ENCODE measurements at regions not wholly inside any gene's neighbourhood (a gene's known extent, or its start where the extent isn't known, plus 50 kb on each side); places are given as distances from the start of the nearest gene placed in this dataset.

DNA sequence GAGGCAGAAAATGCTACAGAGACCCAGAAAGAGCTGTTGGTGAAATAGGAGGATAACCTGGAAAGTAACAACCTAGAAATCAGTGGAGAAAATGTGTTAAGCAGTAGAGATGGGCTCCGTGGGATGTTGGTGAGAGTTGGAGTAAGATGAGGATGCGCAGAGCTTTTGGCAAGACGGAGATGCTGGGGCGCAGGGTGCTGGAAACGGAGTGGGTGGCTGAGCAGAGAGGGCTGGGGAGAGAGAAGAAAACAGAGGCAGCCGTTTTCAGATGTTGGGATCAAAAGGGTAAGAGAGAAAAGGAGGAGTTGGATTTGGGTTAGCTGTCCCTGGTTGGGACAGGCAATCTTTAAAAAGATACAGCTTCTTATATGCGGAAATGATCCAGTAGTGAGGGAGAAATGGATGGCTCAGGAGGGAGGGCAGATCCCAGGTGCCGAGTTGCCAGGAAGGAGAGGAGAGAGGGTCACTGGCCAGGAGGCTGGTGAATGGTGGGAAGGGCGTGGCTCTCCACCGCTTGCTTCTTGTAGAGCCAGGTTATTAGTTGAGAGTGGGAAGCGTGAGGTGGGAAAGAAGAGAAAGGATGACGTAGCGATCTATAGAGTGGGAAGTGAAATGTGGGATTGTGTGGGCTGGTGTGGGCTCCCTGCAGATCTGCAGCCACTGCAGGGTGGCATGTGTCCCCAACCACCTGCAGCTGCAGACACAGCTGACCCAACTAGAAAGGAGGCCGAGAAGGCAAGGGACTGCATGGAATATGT is 182.2 kb upstream of the SVIL start:
- H3K9ac ChIP-seq (ENCODE audit: insufficient read depth, low read depth, low read length) = no peak overlapping the region
- no TSS peak for BruUV-seq (replicated peaks)
- no peak overlapping the region for H2AFZ ChIP-seq (ENCODE audit: low read length)
- H3K4me2 ChIP-seq (ENCODE audit: low read depth, low read length) = no peak overlapping the region
- no peak for FAIRE-seq
- ChIA-PET CTCF (ENCODE audit: low intra/inter-chr PET ratio, low total read pairs) (no interaction called here), POLR2A (no interaction called here)
- H3K36me3 ChIP-seq (replicated peaks in 1 of 2; ENCODE audit: control insufficient read depth in 1 of 2, insufficient read depth in 2 of 2, low read length in 2 of 2) = no peaks in the 10 kb centered on the region
- H3K27ac ChIP-seq (ENCODE audit: extremely low read length, insufficient read depth, low read length) = no peak overlapping the region
- H3K9me3 ChIP-seq (ENCODE audit: low read length) = no peaks in the 10 kb centered on the region
- DNase-seq (ENCODE audit: low spot score) = no peak
- no peaks in the 10 kb centered on the region for H4K20me1 ChIP-seq (ENCODE audit: insufficient read depth, low read length)
- no peak for ATAC-seq
- in situ Hi-C loops (cut with HindIII; ENCODE audit: extremely low pct_ligation_motif_present, low pct_unique_long_range_greater_than_20kb) (no loop called here), intact Hi-C loops (cut with micrococcal nuclease; ENCODE audit: unreplicated experiment) (no loop called here)
- 47% methylated on average over 14 of the region's 14 CpGs for WGBS (ENCODE audit: low lambda C conversion rate)
- no peaks in the 10 kb centered on the region; a peak in 2 of 5 replicates for H3K27me3 ChIP-seq (ENCODE audit: control insufficient read depth in 1 of 2, insufficient read depth in 2 of 2, low read length in 2 of 2)
- no peak overlapping the region for H3K4me3 ChIP-seq (replicated peaks in 1 of 3; ENCODE audit: insufficient read depth in 1 of 3, low read depth in 2 of 3, low read length in 3 of 3)
- H3K79me2 ChIP-seq (ENCODE audit: insufficient read depth, low read length) = no peaks in the 10 kb centered on the region
- TF ChIP-seq ZNF615 (CRISPR knock-in tag; IDR thresholded peaks at IDR 0.05; ENCODE audit: borderline replicate concordance) (no peak), TCF7 (IDR thresholded peaks at IDR 0.05; ENCODE audit: low read depth) (no peak), ZNF205 (CRISPR knock-in tag; IDR thresholded peaks at IDR 0.05) (no peak), ZNF382 (CRISPR knock-in tag; IDR thresholded peaks at IDR 0.05; ENCODE audit: borderline replicate concordance) (no peak), ZNF879 (CRISPR knock-in tag; IDR thresholded peaks at IDR 0.05) (no peak), NFYB (CRISPR knock-in tag; IDR thresholded peaks at IDR 0.05) (no peak), TSC22D2 (CRISPR knock-in tag; IDR thresholded peaks at IDR 0.05; ENCODE audit: borderline replicate concordance) (no peak), ZNF589 (CRISPR knock-in tag; conservative IDR thresholded peaks at IDR 0.05) (no peak), HDAC1 (CRISPR knock-in tag; IDR thresholded peaks at IDR 0.05) (no peak)
- TF ChIP-seq, protein P1, sequence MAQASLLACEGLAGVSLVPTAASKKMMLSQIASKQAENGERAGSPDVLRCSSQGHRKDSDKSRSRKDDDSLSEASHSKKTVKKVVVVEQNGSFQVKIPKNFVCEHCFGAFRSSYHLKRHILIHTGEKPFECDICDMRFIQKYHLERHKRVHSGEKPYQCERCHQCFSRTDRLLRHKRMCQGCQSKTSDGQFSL (CRISPR knock-in tag; IDR thresholded peaks at IDR 0.05) = no peak
- TF ChIP-seq, protein P2, sequence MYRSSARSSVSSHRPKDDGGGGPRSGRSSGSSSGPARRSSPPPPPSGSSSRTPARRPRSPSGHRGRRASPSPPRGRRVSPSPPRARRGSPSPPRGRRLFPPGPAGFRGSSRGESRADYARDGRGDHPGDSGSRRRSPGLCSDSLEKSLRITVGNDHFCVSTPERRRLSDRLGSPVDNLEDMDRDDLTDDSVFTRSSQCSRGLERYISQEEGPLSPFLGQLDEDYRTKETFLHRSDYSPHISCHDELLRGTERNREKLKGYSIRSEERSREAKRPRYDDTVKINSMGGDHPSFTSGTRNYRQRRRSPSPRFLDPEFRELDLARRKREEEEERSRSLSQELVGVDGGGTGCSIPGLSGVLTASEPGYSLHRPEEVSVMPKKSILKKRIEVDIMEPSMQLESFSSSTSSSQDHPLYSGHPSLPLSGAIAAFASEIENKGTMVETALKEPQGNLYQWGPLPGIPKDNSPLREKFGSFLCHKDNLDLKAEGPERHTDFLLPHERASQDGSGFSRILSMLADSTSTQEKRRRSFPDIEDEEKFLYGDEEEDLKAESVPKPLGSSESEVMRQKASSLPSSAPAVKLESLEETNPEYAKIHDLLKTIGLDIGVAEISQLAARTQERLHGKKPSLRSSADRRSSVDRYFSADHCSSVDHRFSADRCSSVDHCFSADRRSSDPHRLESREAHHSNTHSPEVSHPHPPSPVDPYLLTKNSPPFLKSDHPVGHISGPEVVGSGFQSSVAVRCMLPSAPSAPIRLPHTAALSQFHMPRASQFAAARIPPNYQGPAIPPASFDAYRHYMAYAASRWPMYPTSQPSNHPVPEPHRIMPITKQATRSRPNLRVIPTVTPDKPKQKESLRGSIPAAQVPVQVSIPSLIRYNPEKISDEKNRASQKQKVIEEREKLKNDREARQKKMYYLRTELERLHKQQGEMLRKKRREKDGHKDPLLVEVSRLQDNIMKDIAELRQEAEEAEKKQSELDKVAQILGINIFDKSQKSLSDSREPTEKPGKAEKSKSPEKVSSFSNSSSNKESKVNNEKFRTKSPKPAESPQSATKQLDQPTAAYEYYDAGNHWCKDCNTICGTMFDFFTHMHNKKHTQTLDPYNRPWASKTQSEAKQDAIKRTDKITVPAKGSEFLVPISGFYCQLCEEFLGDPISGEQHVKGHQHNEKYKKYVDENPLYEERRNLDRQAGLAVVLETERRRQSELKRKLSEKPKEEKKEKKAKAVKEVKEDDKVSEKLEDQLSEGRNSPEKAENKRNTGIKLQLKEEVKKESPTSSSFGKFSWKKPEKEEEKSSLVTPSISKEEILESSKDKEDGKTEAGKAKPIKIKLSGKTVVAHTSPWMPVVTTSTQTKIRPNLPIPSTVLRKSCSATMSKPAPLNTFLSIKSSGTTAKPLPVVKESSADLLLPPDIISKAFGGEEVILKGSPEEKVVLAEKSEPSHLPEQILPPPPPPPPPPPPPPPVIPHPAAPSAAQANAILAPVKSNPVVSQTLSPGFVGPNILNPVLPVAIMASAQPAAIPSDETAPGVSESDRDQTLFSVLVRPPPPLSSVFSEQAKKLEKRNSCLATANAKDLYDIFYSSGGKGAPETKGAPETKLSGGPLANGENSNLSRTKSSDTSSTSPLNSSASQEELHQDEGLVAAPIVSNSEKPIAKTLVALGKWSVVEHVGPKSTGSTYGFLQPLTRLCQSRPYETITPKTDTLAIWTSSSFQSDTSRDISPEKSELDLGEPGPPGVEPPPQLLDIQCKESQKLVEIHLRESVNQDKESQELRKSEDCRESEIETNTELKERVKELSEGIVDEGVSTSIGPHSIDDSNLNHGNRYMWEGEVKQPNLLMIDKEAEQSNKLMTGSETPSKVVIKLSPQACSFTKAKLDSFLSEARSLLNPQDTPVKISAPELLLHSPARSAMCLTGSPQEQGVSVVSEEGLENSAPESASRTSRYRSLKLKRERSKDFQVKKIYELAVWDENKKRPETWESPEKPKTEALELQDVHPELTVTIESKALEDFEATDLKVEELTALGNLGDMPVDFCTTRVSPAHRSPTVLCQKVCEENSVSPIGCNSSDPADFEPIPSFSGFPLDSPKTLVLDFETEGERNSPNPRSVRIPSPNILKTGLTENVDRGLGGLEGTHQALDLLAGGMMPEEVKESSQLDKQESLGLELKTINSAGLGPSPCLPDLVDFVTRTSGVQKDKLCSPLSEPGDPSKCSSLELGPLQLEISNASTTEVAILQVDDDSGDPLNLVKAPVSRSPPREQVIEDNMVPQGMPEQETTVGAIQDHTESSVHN (CRISPR knock-in tag; IDR thresholded peaks at IDR 0.05) = no peak
- TF ChIP-seq, protein P3, sequence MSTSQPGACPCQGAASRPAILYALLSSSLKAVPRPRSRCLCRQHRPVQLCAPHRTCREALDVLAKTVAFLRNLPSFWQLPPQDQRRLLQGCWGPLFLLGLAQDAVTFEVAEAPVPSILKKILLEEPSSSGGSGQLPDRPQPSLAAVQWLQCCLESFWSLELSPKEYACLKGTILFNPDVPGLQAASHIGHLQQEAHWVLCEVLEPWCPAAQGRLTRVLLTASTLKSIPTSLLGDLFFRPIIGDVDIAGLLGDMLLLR (CRISPR knock-in tag; IDR thresholded peaks at IDR 0.05) = no peak
- H3K4me1 ChIP-seq (ENCODE audit: insufficient read depth, low read length) = no peaks in the 10 kb centered on the region
